ENCODE measurements at regions not wholly inside any gene's neighbourhood (a gene's known extent, or its start where the extent isn't known, plus 50 kb on each side); places are given as distances from the start of the nearest gene placed in this dataset.

DNA sequence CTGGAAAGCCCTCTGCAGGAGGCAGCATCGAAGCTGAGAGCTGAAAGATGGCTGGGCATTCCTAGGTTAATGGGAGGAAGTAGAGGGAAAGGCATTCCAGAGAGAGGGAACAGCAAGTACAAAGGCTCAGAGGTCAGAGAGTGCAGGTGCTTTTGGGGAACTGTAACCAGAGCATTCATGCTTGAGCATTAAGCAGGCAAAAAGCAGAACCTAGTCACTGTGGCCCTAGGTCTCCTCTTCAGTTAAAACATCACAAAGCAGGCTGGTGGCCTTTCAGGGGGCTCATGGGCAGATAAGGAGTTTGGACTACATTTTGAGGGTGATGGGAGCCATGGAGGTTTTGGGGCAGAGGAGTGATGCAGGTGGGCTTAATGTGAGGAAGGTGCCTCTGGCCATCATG, 169.2 kb upstream of the MYL2 start:
- no peak for TF ChIP-seq EZH2 (IDR thresholded peaks at IDR 0.05; ENCODE audit: insufficient read depth, low read length)
- no peak for TF ChIP-seq CTCF (IDR thresholded peaks at IDR 0.05; ENCODE audit: insufficient read depth, low read depth, low read length)
